Neural progenitor cell (in vitro differentiated cells): ENCODE measurements at regions not wholly inside any gene's neighbourhood (a gene's known extent, or its start where the extent isn't known, plus 50 kb on each side); places are given as distances from the start of the nearest gene placed in this dataset.
A peak's percentile ranks its signal among the peaks of the same experiment; 100 is the strongest.

Source experiments
- DNase-seq: peaks from one replicate; pipeline ENCODE4 v3.0.0-alpha.2; 2016; ENCODE audit warnings: low spot score
- H2AFZ ChIP-seq: fragments of 200-600 bp; sonication (generic); replicated peaks from 2 replicates; pipeline ENCODE4 v1.6.1; 2016; ENCODE audit warnings: antibody characterized with exemption
- H3F3A ChIP-seq: fragments of 200-600 bp; sonication (generic); 2 replicates; pipeline ENCODE4 v1.6.1; 2016; ENCODE audit warnings: antibody characterized with exemption, low read depth
- H3K27ac ChIP-seq: fragments of 200-600 bp; sonication (generic); 2 replicates; pipeline ENCODE4 v1.5.1; 2016; ENCODE audit warnings: mild to moderate bottlenecking
- H3K27me3 ChIP-seq: fragments of 200-600 bp; sonication (generic); 2 replicates; pipeline ENCODE4 v1.6.1; 2016; ENCODE audit warnings: mild to moderate bottlenecking, moderate library complexity
- H3K36me3 ChIP-seq: fragments of 200-600 bp; sonication (generic); 2 replicates; pipeline ENCODE4 v1.5.1; 2016
- H3K4me1 ChIP-seq: fragments of 200-600 bp; sonication (generic); 2 replicates; pipeline ENCODE4 v1.6.1; 2016; ENCODE audit warnings: mixed run types
- H3K4me2 ChIP-seq: fragments of 200-600 bp; sonication (generic); 2 replicates; pipeline ENCODE4 v1.6.1; 2016
- H3K4me3 ChIP-seq: fragments of 200-600 bp; sonication (generic); 2 replicates; pipeline ENCODE4 v1.5.1; 2016
- H3K79me2 ChIP-seq: fragments of 200-600 bp; sonication (generic); 2 replicates; pipeline ENCODE4 v1.6.1; 2016; ENCODE audit warnings: low read depth
- H3K9ac ChIP-seq: fragments of 200-600 bp; sonication (generic); 2 replicates; pipeline ENCODE4 v1.6.1; 2016
- H3K9me3 ChIP-seq: fragments of 200-600 bp; sonication (generic); 2 replicates; pipeline ENCODE4 v1.5.1; 2016; ENCODE audit warnings: low read depth
- H4K20me1 ChIP-seq: fragments of 200-600 bp; sonication (generic); 2 replicates; pipeline ENCODE4 v1.6.1; 2016; ENCODE audit warnings: low read depth
- H3K27ac Mint-ChIP-seq: 3 replicates; pipeline ENCODE4 v1.8.0; 2021; ENCODE audit warnings: mixed read lengths
- H3K27me3 Mint-ChIP-seq: 2 replicates; pipeline ENCODE4 v1.8.0; 2022; ENCODE audit warnings: low read depth, mild to moderate bottlenecking, inconsistent platforms, moderate library complexity, mixed read lengths; ENCODE audit not compliant: insufficient read depth
- H3K36me3 Mint-ChIP-seq: 3 replicates; pipeline ENCODE4 v1.8.0; 2021; ENCODE audit warnings: mixed read lengths
- H3K4me1 Mint-ChIP-seq: 3 replicates; pipeline ENCODE4 v1.8.0; 2021; ENCODE audit warnings: mixed read lengths
- H3K4me3 Mint-ChIP-seq: 3 replicates; pipeline ENCODE4 v1.8.0; 2021; ENCODE audit warnings: mild to moderate bottlenecking, moderate library complexity, mixed read lengths
- H3K9me3 Mint-ChIP-seq: 3 replicates; pipeline ENCODE4 v1.8.0; 2020; ENCODE audit warnings: mixed read lengths
- EZH2 ChIP-seq: fragments of 200-600 bp; sonication (generic); IDR thresholded peaks from 2 replicates; pipeline ENCODE4 v1.6.1; 2017; ENCODE audit warnings: antibody characterized with exemption, mild to moderate bottlenecking, moderate library complexity
- EZH2phosphoT487 ChIP-seq: fragments of 200-600 bp; sonication (generic); IDR thresholded peaks from 2 replicates; pipeline ENCODE4 v1.6.1; 2017; ENCODE audit warnings: antibody characterized with exemption
- TF ChIP-seq, protein P1 (sequence below): fragments of 200-600 bp; sonication (generic); IDR thresholded peaks from 2 replicates; pipeline ENCODE4 v1.5.1; 2017; ENCODE audit warnings: antibody characterized with exemption, mild to moderate bottlenecking

GRCh38 chr18:10113121-10114022 lies 199.6 kb downstream of the VAPA start:
- H2AFZ ChIP-seq = no peak overlapping the region
- no peaks in the 10 kb centered on the region for H3K36me3 ChIP-seq
- no peaks in the 10 kb centered on the region for H3F3A ChIP-seq
- peaks cover 10% of the 10 kb centered on the region for H3K27me3 Mint-ChIP-seq
- DNase-seq = no peak
- H3K27ac ChIP-seq = no peak overlapping the region
- no peaks in the 10 kb centered on the region for H3K9me3 ChIP-seq
- H3K27me3 ChIP-seq = no peaks in the 10 kb centered on the region
- no peak for TF ChIP-seq EZH2phosphoT487
- no peak overlapping the region for H3K4me2 ChIP-seq
- no peaks in the 10 kb centered on the region for H3K79me2 ChIP-seq
- no peak overlapping the region for H3K9ac ChIP-seq
- no peak overlapping the region for H3K4me3 ChIP-seq
- H3K4me1 Mint-ChIP-seq = peaks cover 36% of the 10 kb centered on the region
- H4K20me1 ChIP-seq = no peaks in the 10 kb centered on the region
- peaks cover 26% of the 10 kb centered on the region for H3K9me3 Mint-ChIP-seq
- H3K4me3 Mint-ChIP-seq = no peak overlapping the region
- H3K4me1 ChIP-seq = peaks cover 11% of the 10 kb centered on the region
- peaks cover 7% of the 10 kb centered on the region for H3K36me3 Mint-ChIP-seq
- H3K27ac Mint-ChIP-seq = peak overlapping the region; percentile 74

GRCh38 chr18:10114717-10115463 lies 201.1 kb downstream of the VAPA start:
- Histone ChIP-seq H3K79me2 (no peaks in the 10 kb centered on the region), H2AFZ (no peak overlapping the region), H3K4me3 (no peak overlapping the region), H4K20me1 (no peaks in the 10 kb centered on the region), H3K4me2 (peak overlapping the region; percentile 10), H3K9me3 (peaks cover 5% of the 10 kb centered on the region), H3K4me1 (peaks cover 11% of the 10 kb centered on the region), H3F3A (no peaks in the 10 kb centered on the region), H3K9ac (no peak overlapping the region), H3K36me3 (no peaks in the 10 kb centered on the region), H3K27ac (no peak overlapping the region), H3K27me3 (no peaks in the 10 kb centered on the region)
- Mint-ChIP-seq H3K4me1 (peaks cover 36% of the 10 kb centered on the region), H3K9me3 (peaks cover 34% of the 10 kb centered on the region), H3K36me3 (peaks cover 11% of the 10 kb centered on the region), H3K4me3 (no peak overlapping the region), H3K27me3 (peaks cover 9% of the 10 kb centered on the region), H3K27ac (peak overlapping the region; percentile 25)
- no peak for DNase-seq
- TF ChIP-seq EZH2 (no peak), EZH2phosphoT487 (no peak)
- TF ChIP-seq, protein P1, sequence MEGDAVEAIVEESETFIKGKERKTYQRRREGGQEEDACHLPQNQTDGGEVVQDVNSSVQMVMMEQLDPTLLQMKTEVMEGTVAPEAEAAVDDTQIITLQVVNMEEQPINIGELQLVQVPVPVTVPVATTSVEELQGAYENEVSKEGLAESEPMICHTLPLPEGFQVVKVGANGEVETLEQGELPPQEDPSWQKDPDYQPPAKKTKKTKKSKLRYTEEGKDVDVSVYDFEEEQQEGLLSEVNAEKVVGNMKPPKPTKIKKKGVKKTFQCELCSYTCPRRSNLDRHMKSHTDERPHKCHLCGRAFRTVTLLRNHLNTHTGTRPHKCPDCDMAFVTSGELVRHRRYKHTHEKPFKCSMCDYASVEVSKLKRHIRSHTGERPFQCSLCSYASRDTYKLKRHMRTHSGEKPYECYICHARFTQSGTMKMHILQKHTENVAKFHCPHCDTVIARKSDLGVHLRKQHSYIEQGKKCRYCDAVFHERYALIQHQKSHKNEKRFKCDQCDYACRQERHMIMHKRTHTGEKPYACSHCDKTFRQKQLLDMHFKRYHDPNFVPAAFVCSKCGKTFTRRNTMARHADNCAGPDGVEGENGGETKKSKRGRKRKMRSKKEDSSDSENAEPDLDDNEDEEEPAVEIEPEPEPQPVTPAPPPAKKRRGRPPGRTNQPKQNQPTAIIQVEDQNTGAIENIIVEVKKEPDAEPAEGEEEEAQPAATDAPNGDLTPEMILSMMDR = no peak

DNA sequence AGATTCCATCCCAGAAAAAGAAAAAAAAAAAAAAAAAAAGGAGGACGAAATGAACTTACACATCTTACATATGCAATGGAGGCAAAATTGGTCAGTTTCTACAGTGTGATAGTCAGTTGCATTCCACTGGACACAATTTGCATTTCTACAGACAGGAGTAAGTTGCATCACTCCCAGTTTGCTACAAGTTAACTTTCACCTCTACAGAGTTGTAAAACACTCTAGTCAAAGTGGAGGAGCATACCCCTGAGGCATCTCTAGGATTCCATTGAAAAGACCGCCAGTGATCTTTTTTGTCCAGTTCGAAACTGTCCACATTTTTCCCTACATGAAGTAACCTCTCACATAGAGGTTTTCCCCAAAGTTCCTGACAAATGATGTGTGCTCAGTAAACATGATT lies 202.8 kb downstream of the VAPA start:
- Histone ChIP-seq H3K79me2 (no peaks in the 10 kb centered on the region), H4K20me1 (no peaks in the 10 kb centered on the region), H3K4me2 (no peak overlapping the region), H3K4me1 (peaks cover 11% of the 10 kb centered on the region), H3K4me3 (no peak overlapping the region), H3K36me3 (no peaks in the 10 kb centered on the region), H3K9ac (no peak overlapping the region), H3K27ac (no peak overlapping the region), H2AFZ (no peak overlapping the region), H3K27me3 (no peaks in the 10 kb centered on the region), H3K9me3 (peaks cover 5% of the 10 kb centered on the region), H3F3A (no peaks in the 10 kb centered on the region)
- Mint-ChIP-seq H3K4me1 (peaks cover 46% of the 10 kb centered on the region), H3K27ac (no peak overlapping the region), H3K36me3 (peaks cover 12% of the 10 kb centered on the region), H3K9me3 (peaks cover 37% of the 10 kb centered on the region), H3K27me3 (peaks cover 6% of the 10 kb centered on the region), H3K4me3 (no peak overlapping the region)
- TF ChIP-seq EZH2phosphoT487 (no peak), EZH2 (no peak)
- TF ChIP-seq, protein P1 = no peak
- no peak for DNase-seq
